PC-9 (cell line): ENCODE measurements at regions not wholly inside any gene's neighbourhood (a gene's known extent, or its start where the extent isn't known, plus 50 kb on each side); places are given as distances from the start of the nearest gene placed in this dataset.

Source experiments
- BruUV-seq: library from RNA; stranded (reverse); fragments of 400-500 nt; replicated peaks from 2 replicates; lab custom pipeline; 2021; lab: Mats Ljungman, UMichigan
- CTCF ChIA-PET: fragments of 300-600 bp; sonication (Branson Sonifier 250); formaldehyde crosslinking; loops from one replicate; lab custom pipeline; 2022; ENCODE audit warnings: antibody characterized with exemption; lab: Charles Lee
- POLR2A ChIA-PET: fragments of 300-600 bp; sonication (Branson Sonifier 250); formaldehyde crosslinking; loops from one replicate; lab custom pipeline; 2022; ENCODE audit warnings: antibody characterized with exemption; ENCODE audit not compliant: unreplicated experiment; lab: Charles Lee
- DNase-seq, 2 experiments: peaks; one replicate each; pipeline versions ENCODE4 v3.0.0 to v3.0.0-alpha.2; 2015 to 2022; ENCODE audit warnings: mixed read lengths in 1 of 2
- H2AFZ ChIP-seq: fragments of 200-600 bp; sonication (generic); 2 replicates; pipeline ENCODE4 v1.8.1; 2017; ENCODE audit warnings: antibody characterized with exemption
- H3F3A ChIP-seq: fragments of 200-600 bp; sonication (generic); 2 replicates; pipeline ENCODE4 v1.8.1; 2017; ENCODE audit warnings: antibody characterized with exemption, mild to moderate bottlenecking, low read depth; ENCODE audit not compliant: insufficient read depth
- H3K27ac ChIP-seq: fragments of 200-600 bp; sonication (generic); 2 replicates; pipeline ENCODE4 v1.6.1; 2016; ENCODE audit warnings: mixed run types
- H3K27me3 ChIP-seq: fragments of 200-600 bp; sonication (generic); 2 replicates; pipeline ENCODE4 v1.6.1; 2016; ENCODE audit warnings: low read depth, mixed run types; ENCODE audit not compliant: insufficient read depth
- H3K36me3 ChIP-seq: fragments of 200-600 bp; sonication (generic); 2 replicates; pipeline ENCODE4 v1.6.1; 2016; ENCODE audit warnings: low read depth, mixed run types
- H3K4me1 ChIP-seq: fragments of 200-600 bp; sonication (generic); replicated peaks from 2 replicates; pipeline ENCODE4 v1.6.1; 2016; ENCODE audit warnings: mixed run types; ENCODE audit not compliant: insufficient read depth
- H3K4me2 ChIP-seq: fragments of 200-600 bp; sonication (generic); 2 replicates; pipeline ENCODE4 v1.6.1; 2017; ENCODE audit warnings: mixed run types
- H3K4me3 ChIP-seq: fragments of 200-600 bp; sonication (generic); 2 replicates; pipeline ENCODE4 v1.6.1; 2016; ENCODE audit warnings: mixed run types
- H3K79me2 ChIP-seq: fragments of 200-600 bp; sonication (generic); 2 replicates; pipeline ENCODE4 v1.6.1; 2017; ENCODE audit warnings: low read depth, mixed run types
- H3K9me2 ChIP-seq: fragments of 200-600 bp; sonication (generic); 2 replicates; pipeline ENCODE4 v1.8.1; 2017; ENCODE audit warnings: mild to moderate bottlenecking; ENCODE audit not compliant: insufficient read depth
- H3K9me3 ChIP-seq: fragments of 200-600 bp; sonication (generic); 2 replicates; pipeline ENCODE4 v1.8.1; 2016; ENCODE audit warnings: low read depth; ENCODE audit not compliant: insufficient read depth
- H4K20me1 ChIP-seq: fragments of 200-600 bp; sonication (generic); 2 replicates; pipeline ENCODE4 v1.8.1; 2017; ENCODE audit not compliant: insufficient read depth
- CTCF ChIP-seq: fragments of 200-600 bp; sonication (generic); conservative IDR thresholded peaks from 2 replicates; pipeline ENCODE4 v1.6.1; 2017; ENCODE audit warnings: mixed run types, antibody characterized with exemption, mild to moderate bottlenecking, moderate library complexity
- EZH2 ChIP-seq: fragments of 200-600 bp; sonication (generic); IDR thresholded peaks from 2 replicates; pipeline ENCODE4 v1.8.0; 2017; ENCODE audit warnings: antibody characterized with exemption, low read depth
- intact Hi-C: fragments of 100-400 bp; cut with micrococcal nuclease; formaldehyde crosslinking; loops from one replicate; pipeline ENCODE4 v1.10.0; 2022; ENCODE audit not compliant: unreplicated experiment

GRCh38 chr6:74689601-74690000 is 516.3 kb downstream of the COL12A1 start:
- intact Hi-C loops: no loop called here
- no peaks in the 10 kb centered on the region for H3K9me3 ChIP-seq
- no peaks in the 10 kb centered on the region for H3K27me3 ChIP-seq
- H3K27ac ChIP-seq: no peak overlapping the region
- no peak overlapping the region for H2AFZ ChIP-seq
- no peaks in the 10 kb centered on the region for H3K4me1 ChIP-seq
- H3K4me3 ChIP-seq: no peak overlapping the region
- ChIA-PET CTCF (no interaction called here), POLR2A (no interaction called here)
- H3F3A ChIP-seq: no peaks in the 10 kb centered on the region
- no peaks in the 10 kb centered on the region for H4K20me1 ChIP-seq
- no peak for TF ChIP-seq CTCF
- no peak for TF ChIP-seq EZH2
- no peak for DNase-seq
- no peak overlapping the region for H3K4me2 ChIP-seq
- no peaks in the 10 kb centered on the region for H3K36me3 ChIP-seq
- no TSS peak for BruUV-seq
- no peaks in the 10 kb centered on the region for H3K9me2 ChIP-seq
- H3K79me2 ChIP-seq: no peaks in the 10 kb centered on the region

- Histone ChIP-seq H3K4me3 (no peak overlapping the region), H2AFZ (no peak overlapping the region), H3K27me3 (no peaks in the 10 kb centered on the region), H3K9me2 (peaks cover 3% of the 10 kb centered on the region; the same call in 1 of the 2 replicates), H3K9me3 (no peaks in the 10 kb centered on the region), H3K36me3 (no peaks in the 10 kb centered on the region), H4K20me1 (no peaks in the 10 kb centered on the region), H3K4me1 (no peaks in the 10 kb centered on the region), H3F3A (no peaks in the 10 kb centered on the region), H3K27ac (no peak overlapping the region), H3K79me2 (no peaks in the 10 kb centered on the region), H3K4me2 (no peak overlapping the region)
- intact Hi-C loops: no loop called here
- no peak for DNase-seq
- ChIA-PET CTCF (interaction anchor here (0.6 kb wide), 1 partner anchor 321 kb away, joined by 3 read pairs; no protein-coding TSS in a partner anchor), POLR2A (no interaction called here)
- no TSS peak for BruUV-seq
- TF ChIP-seq CTCF (no peak), EZH2 (no peak)
These were observed 528.4 kb downstream of the COL12A1 start for GRCh38 chr6:74677463-74677862.

GRCh38 chr6:74676906-74677305 is 528.9 kb downstream of the COL12A1 start:
- H3K9me2 ChIP-seq: peaks cover 3% of the 10 kb centered on the region; the same call in 1 of the 2 replicates
- no peak for DNase-seq
- H3K79me2 ChIP-seq: no peaks in the 10 kb centered on the region
- ChIA-PET CTCF (interaction anchor here (0.6 kb wide), 1 partner anchor 321 kb away, joined by 3 read pairs; no protein-coding TSS in a partner anchor), POLR2A (no interaction called here)
- TF ChIP-seq EZH2: no peak
- TF ChIP-seq CTCF: no peak
- no peaks in the 10 kb centered on the region for H3K9me3 ChIP-seq
- H3K4me1 ChIP-seq: no peaks in the 10 kb centered on the region
- H3F3A ChIP-seq: no peaks in the 10 kb centered on the region
- no peak overlapping the region for H3K27ac ChIP-seq
- no TSS peak for BruUV-seq
- no peaks in the 10 kb centered on the region for H3K27me3 ChIP-seq
- no peak overlapping the region for H2AFZ ChIP-seq
- no peak overlapping the region for H3K4me3 ChIP-seq
- no peaks in the 10 kb centered on the region for H3K36me3 ChIP-seq
- intact Hi-C loops: no loop called here
- no peaks in the 10 kb centered on the region for H4K20me1 ChIP-seq
- no peak overlapping the region for H3K4me2 ChIP-seq
